SKM-1 (cell line): ENCODE measurements at regions not wholly inside any gene's neighbourhood (a gene's known extent, or its start where the extent isn't known, plus 50 kb on each side); places are given as distances from the start of the nearest gene placed in this dataset.

Experiments
- DNase-seq: peaks from one replicate; lab custom pipeline; 2025; ENCODE audit not compliant: unreplicated experiment; lab: John Stamatoyannopoulos, UW

GRCh38 chr3:84039099-84039498 is 919.7 kb upstream of the CADM2 start:
- no peak for DNase-seq

GRCh38 chr3:84042399-84043106 is 916.2 kb upstream of the CADM2 start:
- DNase-seq, result no peak

- no peak for DNase-seq
Observed at GRCh38 chr3:84066915-84067314, 891.9 kb upstream of the CADM2 start.

- DNase-seq, result no peak
Observed at GRCh38 chr3:84073664-84074063, 885.1 kb upstream of the CADM2 start.

GRCh38 chr3:84074767-84075166 is 884.0 kb upstream of the CADM2 start:
- DNase-seq, result no peak

GRCh38 chr3:84077479-84077878 is 881.3 kb upstream of the CADM2 start:
- no peak for DNase-seq

GRCh38 chr3:84082726-84083125 is 876.1 kb upstream of the CADM2 start:
- DNase-seq, result no peak

GRCh38 chr3:84092907-84093306 is 865.9 kb upstream of the CADM2 start:
- no peak for DNase-seq

GRCh38 chr3:84096188-84096587 is 862.6 kb upstream of the CADM2 start:
- DNase-seq, result no peak

- no peak for DNase-seq
Observed at GRCh38 chr3:84100861-84101260, 857.9 kb upstream of the CADM2 start.

- DNase-seq, result no peak
Observed at GRCh38 chr3:84108442-84108971, 850.3 kb upstream of the CADM2 start.

GRCh38 chr3:84109911-84110310 is 848.9 kb upstream of the CADM2 start:
- no peak for DNase-seq

GRCh38 chr3:84110787-84111186 is 848.0 kb upstream of the CADM2 start:
- DNase-seq, result no peak

- no peak for DNase-seq
Observed at GRCh38 chr3:84125201-84125721, 833.5 kb upstream of the CADM2 start.

GRCh38 chr3:84125760-84126159 is 833.0 kb upstream of the CADM2 start:
- DNase-seq, result no peak

GRCh38 chr3:84126160-84126559 is 832.6 kb upstream of the CADM2 start:
- DNase-seq, result no peak

GRCh38 chr3:84128024-84128423 is 830.8 kb upstream of the CADM2 start:
- no peak for DNase-seq

- no peak for DNase-seq
Observed at GRCh38 chr3:84136425-84136824, 822.4 kb upstream of the CADM2 start.

GRCh38 chr3:84140631-84141030 is 818.2 kb upstream of the CADM2 start:
- no peak for DNase-seq

- DNase-seq, result no peak
Observed at GRCh38 chr3:84141571-84141970, 817.2 kb upstream of the CADM2 start.

- no peak for DNase-seq
Observed at GRCh38 chr3:84165328-84165727, 793.5 kb upstream of the CADM2 start.

- peak; percentile 77 for DNase-seq
Observed at GRCh38 chr3:84175449-84175848, 783.3 kb upstream of the CADM2 start.

- no peak for DNase-seq
Observed at GRCh38 chr3:84184937-84185336, 773.9 kb upstream of the CADM2 start.
